Right renal pelvis (tissue), 4 donors: ENCODE measurements at regions not wholly inside any gene's neighbourhood (a gene's known extent, or its start where the extent isn't known, plus 50 kb on each side); places are given as distances from the start of the nearest gene placed in this dataset.

Experiments used
- DNase-seq, 4 donors: peaks; one replicate each; pipeline ENCODE4 v3.0.0-alpha.2; 2013; ENCODE audit warnings: low read depth in 4 of 4, low spot score in 3 of 4, missing footprints in 1 of 4

- no peak for DNase-seq
Measured at GRCh38 chr5:2575871-2576270, 175.6 kb downstream of the IRX2 start.

- peak in 2 of 4 donors; percentile 16 to 20 for DNase-seq
Measured at GRCh38 chr5:2575292-2575691, 176.2 kb downstream of the IRX2 start.

GRCh38 chr5:2574155-2574554 is 177.3 kb downstream of the IRX2 start:
- no peak for DNase-seq

- DNase-seq, result no peak
Measured at GRCh38 chr5:2570586-2570985, 180.9 kb downstream of the IRX2 start.

GRCh38 chr5:2569774-2570542 is 181.5 kb downstream of the IRX2 start:
- DNase-seq, result no peak

- DNase-seq, result no peak
Measured at GRCh38 chr5:2569176-2569575, 182.3 kb downstream of the IRX2 start.

GRCh38 chr5:2566284-2566683 is 185.2 kb downstream of the IRX2 start:
- DNase-seq, result no peak

- no peak for DNase-seq
Measured at GRCh38 chr5:2565147-2565546, 186.3 kb downstream of the IRX2 start.

- DNase-seq, result no peak
Measured at GRCh38 chr5:2563046-2563445, 188.4 kb downstream of the IRX2 start.

- DNase-seq, result no peak
Measured at GRCh38 chr5:2562036-2562435, 189.4 kb downstream of the IRX2 start.

GRCh38 chr5:2560435-2560834 is 191.0 kb downstream of the IRX2 start:
- DNase-seq, result no peak

GRCh38 chr5:2557435-2557834 is 194.0 kb downstream of the IRX2 start:
- DNase-seq, result no peak

GRCh38 chr5:2556375-2556966 is 195.0 kb downstream of the IRX2 start:
- no peak for DNase-seq

- DNase-seq, result no peak
Measured at GRCh38 chr5:2553611-2554010, 197.9 kb downstream of the IRX2 start.

GRCh38 chr5:2550509-2550908 is 201.0 kb downstream of the IRX2 start:
- DNase-seq, result no peak

GRCh38 chr5:2549900-2550299 is 201.6 kb downstream of the IRX2 start:
- no peak for DNase-seq

GRCh38 chr5:2549354-2549753 is 202.1 kb downstream of the IRX2 start:
- no peak for DNase-seq

- DNase-seq, result no peak
Measured at GRCh38 chr5:2546938-2547337, 204.5 kb downstream of the IRX2 start.

GRCh38 chr5:2544003-2544402 is 207.5 kb downstream of the IRX2 start:
- DNase-seq, result no peak

- DNase-seq, result no peak
Measured at GRCh38 chr5:2542821-2543220, 208.7 kb downstream of the IRX2 start.

- no peak for DNase-seq
Measured at GRCh38 chr5:2542026-2542425, 209.5 kb downstream of the IRX2 start.

- DNase-seq, result no peak
Measured at GRCh38 chr5:2538169-2538568, 213.3 kb downstream of the IRX2 start.
